22Rv1 (cell line): ENCODE measurements at regions not wholly inside any gene's neighbourhood (a gene's known extent, or its start where the extent isn't known, plus 50 kb on each side); places are given as distances from the start of the nearest gene placed in this dataset.

Experiments used
- CTCF ChIP-seq: fragments of 450-650 bp; IDR thresholded peaks from 2 replicates; pipeline ENCODE4 v1.5.1; 2017; ENCODE audit warnings: mild to moderate bottlenecking
- ZFX ChIP-seq: fragments of 450-650 bp; IDR thresholded peaks from 2 replicates; pipeline ENCODE4 v1.6.1; 2017; ENCODE audit warnings: antibody characterized with exemption, borderline replicate concordance

- TF ChIP-seq CTCF, result no peak
- TF ChIP-seq ZFX, result no peak
These were observed 633.1 kb downstream of the CDH26 start for GRCh38 chr20:60591172-60591799.
